H9 (cell line): ENCODE measurements at regions not wholly inside any gene's neighbourhood (a gene's known extent, or its start where the extent isn't known, plus 50 kb on each side); places are given as distances from the start of the nearest gene placed in this dataset.
A peak's percentile ranks its signal among the peaks of the same experiment; 100 is the strongest.

Experiments used
- DNase-seq: peaks from one replicate; pipeline ENCODE4 v3.0.0-alpha.2; 2017
- H2AFZ ChIP-seq: one replicate; pipeline ENCODE4 v1.6.1; 2013; ENCODE audit warnings: mild to moderate bottlenecking, low read length, control low read depth, moderate library complexity
- H2AK5ac ChIP-seq: 2 replicates; pipeline ENCODE4 v1.6.1; 2013; ENCODE audit warnings: low read length, control low read depth, mixed read lengths; ENCODE audit not compliant: insufficient read length
- H2BK120ac ChIP-seq: one replicate; pipeline ENCODE4 v1.6.1; 2013; ENCODE audit warnings: low read depth, mild to moderate bottlenecking, low read length, control low read depth, inconsistent platforms; ENCODE audit not compliant: poor library complexity, severe bottlenecking
- H2BK12ac ChIP-seq: 2 replicates; pipeline ENCODE4 v1.6.1; 2013; ENCODE audit warnings: low read length, control low read depth, mixed read lengths, low read depth; ENCODE audit not compliant: insufficient read length
- H2BK15ac ChIP-seq: 2 replicates; pipeline ENCODE4 v1.6.1; 2013; ENCODE audit warnings: low read depth, low read length, control low read depth
- H2BK20ac ChIP-seq: one replicate; pipeline ENCODE4 v1.6.1; 2013; ENCODE audit warnings: low read depth, mild to moderate bottlenecking, low read length, control low read depth, inconsistent platforms; ENCODE audit not compliant: poor library complexity, severe bottlenecking
- H2BK5ac ChIP-seq: 2 replicates; pipeline ENCODE4 v1.6.1; 2013; ENCODE audit warnings: low read length, control low read depth, mixed read lengths; ENCODE audit not compliant: insufficient read length
- H3K14ac ChIP-seq: 2 replicates; pipeline ENCODE4 v1.6.1; 2013; ENCODE audit warnings: low read length, control low read depth; ENCODE audit not compliant: insufficient read depth
- H3K18ac ChIP-seq: 2 replicates; pipeline ENCODE4 v1.6.1; 2013; ENCODE audit warnings: low read depth, mild to moderate bottlenecking, mixed read lengths, low read length, control low read depth; ENCODE audit not compliant: insufficient read length
- H3K23ac ChIP-seq: 2 replicates; pipeline ENCODE4 v1.6.1; 2013; ENCODE audit warnings: low read length, control low read depth, mixed read lengths, low read depth; ENCODE audit not compliant: insufficient read length
- H3K23me2 ChIP-seq: 2 replicates; pipeline ENCODE4 v1.6.1; 2013; ENCODE audit warnings: low read depth, mild to moderate bottlenecking, mixed read lengths, low read length, control low read depth; ENCODE audit not compliant: insufficient read length, poor library complexity, severe bottlenecking
- H3K27ac ChIP-seq: 2 replicates; pipeline ENCODE4 v1.5.1; 2013; ENCODE audit warnings: low read length, control low read depth, mixed read lengths, low read depth; ENCODE audit not compliant: insufficient read length
- H3K27me3 ChIP-seq: 2 replicates; pipeline ENCODE4 v1.6.1; 2013; ENCODE audit warnings: low read length, control low read depth, inconsistent platforms; ENCODE audit not compliant: insufficient read depth
- H3K4ac ChIP-seq: 2 replicates; pipeline ENCODE4 v1.6.1; 2013; ENCODE audit warnings: low read depth, mild to moderate bottlenecking, control low read depth, inconsistent platforms, low read length, moderate library complexity
- H3K4me1 ChIP-seq: 2 replicates; pipeline ENCODE4 v1.6.1; 2013; ENCODE audit warnings: low read length, control low read depth, inconsistent platforms; ENCODE audit not compliant: insufficient read depth
- H3K4me2 ChIP-seq: 2 replicates; pipeline ENCODE4 v1.6.1; 2013; ENCODE audit warnings: low read length, control low read depth, mixed read lengths; ENCODE audit not compliant: insufficient read length, insufficient read depth
- H3K56ac ChIP-seq: 2 replicates; pipeline ENCODE4 v1.6.1; 2013; ENCODE audit warnings: low read depth, mild to moderate bottlenecking, mixed read lengths, low read length, control low read depth; ENCODE audit not compliant: insufficient read length
- H3K79me1 ChIP-seq: 2 replicates; pipeline ENCODE4 v1.6.1; 2013; ENCODE audit warnings: low read depth, mild to moderate bottlenecking, moderate library complexity, low read length, control low read depth, inconsistent platforms; ENCODE audit not compliant: insufficient read depth, poor library complexity, severe bottlenecking
- H3K79me2 ChIP-seq: 2 replicates; pipeline ENCODE4 v1.6.1; 2013; ENCODE audit warnings: low read length, control low read depth, inconsistent platforms; ENCODE audit not compliant: insufficient read depth
- H3K9ac ChIP-seq: 2 replicates; pipeline ENCODE4 v1.6.1; 2013; ENCODE audit warnings: low read length, control low read depth, mixed read lengths; ENCODE audit not compliant: insufficient read length; ENCODE audit errors: extremely low read depth
- H3K9me3 ChIP-seq: one replicate; pipeline ENCODE4 v1.6.1; 2013; ENCODE audit warnings: low read depth, low read length, inconsistent platforms; ENCODE audit not compliant: control insufficient read depth
- H3T11ph ChIP-seq: one replicate; pipeline ENCODE4 v1.6.1; 2013; ENCODE audit warnings: mild to moderate bottlenecking, low read length, control low read depth, inconsistent platforms
- H4K20me1 ChIP-seq: one replicate; pipeline ENCODE4 v1.6.1; 2013; ENCODE audit not compliant: control insufficient read depth, insufficient read length, insufficient read depth
- H4K5ac ChIP-seq: 2 replicates; pipeline ENCODE4 v1.6.1; 2013; ENCODE audit warnings: low read depth, mild to moderate bottlenecking, mixed read lengths, low read length, control low read depth; ENCODE audit not compliant: insufficient read length
- H4K8ac ChIP-seq: replicated peaks from 2 replicates; pipeline ENCODE4 v1.6.1; 2013; ENCODE audit warnings: low read length, control low read depth, mixed read lengths, low read depth; ENCODE audit not compliant: insufficient read length
- H4K91ac ChIP-seq: 2 replicates; pipeline ENCODE4 v1.6.1; 2013; ENCODE audit warnings: low read depth, mild to moderate bottlenecking, moderate library complexity, mixed read lengths, low read length, control low read depth; ENCODE audit not compliant: insufficient read length
- H3K27ac Mint-ChIP-seq, 3 experiments: 2 replicates in 2 of 3; 3 replicates in 1 of 3; pipeline ENCODE4 v1.8.0; 2020 to 2021; ENCODE audit warnings: mixed read lengths in 3 of 3, mild to moderate bottlenecking in 1 of 3, moderate library complexity in 1 of 3
- H3K27me3 Mint-ChIP-seq: 2 replicates; pipeline ENCODE4 v1.8.0; 2021; ENCODE audit warnings: low read depth, mild to moderate bottlenecking, moderate library complexity, mixed read lengths
- H3K36me3 Mint-ChIP-seq, 3 experiments: 2 replicates in 2 of 3; 3 replicates in 1 of 3; pipeline ENCODE4 v1.8.0; 2020 to 2021; ENCODE audit warnings: low read depth in 3 of 3, mixed read lengths in 3 of 3; ENCODE audit not compliant: insufficient read depth in 1 of 3
- H3K4me1 Mint-ChIP-seq, 2 experiments: 2 replicates each; pipeline ENCODE4 v1.8.0; 2020; ENCODE audit warnings: mixed read lengths in 2 of 2
- H3K4me3 Mint-ChIP-seq, 2 experiments: 2 replicates in 1 of 2; 3 replicates in 1 of 2; pipeline ENCODE4 v1.8.0; 2020 to 2021; ENCODE audit warnings: mild to moderate bottlenecking in 2 of 2, mixed read lengths in 2 of 2, moderate library complexity in 1 of 2
- H3K9me3 Mint-ChIP-seq, 2 experiments: 2 replicates in 1 of 2; 3 replicates in 1 of 2; pipeline ENCODE4 v1.8.0; 2020; ENCODE audit warnings: mild to moderate bottlenecking in 2 of 2, mixed read lengths in 2 of 2, moderate library complexity in 1 of 2
- WGBS: extraction: QIAGEN DNeasy Blood & Tissue Kit; methylation state at CpG from one replicate; pipeline ENCODE4 v1.1.7; 2013; ENCODE audit warnings: missing lambda C conversion rate, low lambda C conversion rate, mixed read lengths; ENCODE audit not compliant: insufficient read length; ENCODE audit errors: extremely low coverage; 5-methylcytosine and 5-hydroxymethylcytosine counted together
- TF ChIP-seq, protein P1 (sequence below): fragments of 200-600 bp; sonication (generic); conservative IDR thresholded peaks from 3 replicates; pipeline ENCODE4 v1.8.0; 2021; ENCODE audit warnings: antibody characterized with exemption, mild to moderate bottlenecking

DNA sequence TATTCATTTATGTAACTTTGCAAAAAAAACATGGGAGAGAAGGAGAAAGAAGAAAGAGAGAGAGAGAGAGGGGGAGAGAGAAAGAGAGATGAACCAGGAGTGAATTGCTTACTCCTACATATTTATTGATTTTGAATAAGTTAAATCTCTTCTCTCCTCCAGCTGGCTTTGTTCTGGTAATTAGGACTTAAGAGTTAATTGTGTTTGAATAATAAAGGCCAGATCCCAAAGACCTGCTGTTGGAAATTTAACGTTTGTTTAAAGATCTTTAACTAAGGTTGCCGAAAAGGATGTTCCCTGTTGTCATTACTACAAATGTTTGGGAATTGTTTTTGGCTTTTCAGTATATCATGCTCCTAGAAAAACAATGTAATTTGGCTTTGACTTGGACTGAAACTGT, 473.0 kb downstream of the TUSC1 start:
- Mint-ChIP-seq H3K36me3 (peaks cover 10 to 37% (median 23%) of the 10 kb centered on the region in 3 experiments), H3K4me1 (peaks cover 25% of the 10 kb centered on the region in 2 experiments), H3K9me3 (peaks cover 6 to 9% of the 10 kb centered on the region in 2 experiments; a peak in 4 of 5 replicates), H3K4me3 (peak overlapping the region in 1 of 2 experiments; percentile 53; a peak in 2 of 5 replicates), H3K27me3 (no peaks in the 10 kb centered on the region), H3K27ac (peak overlapping the region; percentile 63 to 95 (median 86); a peak in 5 of 7 replicates)
- H4K20me1 ChIP-seq: no peaks in the 10 kb centered on the region
- no peak overlapping the region for H3T11ph ChIP-seq
- H2AFZ ChIP-seq: no peak overlapping the region
- no peak overlapping the region for H3K27ac ChIP-seq
- no peak overlapping the region for H2BK20ac ChIP-seq
- DNase-seq: no peak
- no peaks in the 10 kb centered on the region for H3K9me3 ChIP-seq
- no peak overlapping the region for H3K9ac ChIP-seq
- no peaks in the 10 kb centered on the region for H3K4me1 ChIP-seq
- H2AK5ac ChIP-seq: no peak overlapping the region
- H2BK12ac ChIP-seq: no peak overlapping the region
- no peak overlapping the region for H3K23ac ChIP-seq
- H3K23me2 ChIP-seq: peaks cover 2% of the 10 kb centered on the region
- H3K4ac ChIP-seq: no peak overlapping the region
- H3K79me2 ChIP-seq: no peaks in the 10 kb centered on the region
- H3K18ac ChIP-seq: no peak overlapping the region
- H3K14ac ChIP-seq: no peak overlapping the region
- no peak overlapping the region for H3K4me2 ChIP-seq
- H2BK5ac ChIP-seq: no peak overlapping the region
- H2BK15ac ChIP-seq: no peak overlapping the region
- H4K91ac ChIP-seq: no peak overlapping the region
- no peak overlapping the region for H4K8ac ChIP-seq
- TF ChIP-seq, protein P1, sequence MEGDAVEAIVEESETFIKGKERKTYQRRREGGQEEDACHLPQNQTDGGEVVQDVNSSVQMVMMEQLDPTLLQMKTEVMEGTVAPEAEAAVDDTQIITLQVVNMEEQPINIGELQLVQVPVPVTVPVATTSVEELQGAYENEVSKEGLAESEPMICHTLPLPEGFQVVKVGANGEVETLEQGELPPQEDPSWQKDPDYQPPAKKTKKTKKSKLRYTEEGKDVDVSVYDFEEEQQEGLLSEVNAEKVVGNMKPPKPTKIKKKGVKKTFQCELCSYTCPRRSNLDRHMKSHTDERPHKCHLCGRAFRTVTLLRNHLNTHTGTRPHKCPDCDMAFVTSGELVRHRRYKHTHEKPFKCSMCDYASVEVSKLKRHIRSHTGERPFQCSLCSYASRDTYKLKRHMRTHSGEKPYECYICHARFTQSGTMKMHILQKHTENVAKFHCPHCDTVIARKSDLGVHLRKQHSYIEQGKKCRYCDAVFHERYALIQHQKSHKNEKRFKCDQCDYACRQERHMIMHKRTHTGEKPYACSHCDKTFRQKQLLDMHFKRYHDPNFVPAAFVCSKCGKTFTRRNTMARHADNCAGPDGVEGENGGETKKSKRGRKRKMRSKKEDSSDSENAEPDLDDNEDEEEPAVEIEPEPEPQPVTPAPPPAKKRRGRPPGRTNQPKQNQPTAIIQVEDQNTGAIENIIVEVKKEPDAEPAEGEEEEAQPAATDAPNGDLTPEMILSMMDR: no peak
- H3K79me1 ChIP-seq: no peaks in the 10 kb centered on the region
- WGBS: no CpG with 5 or more reads among the region's 2 CpGs
- H2BK120ac ChIP-seq: no peak overlapping the region
- H3K27me3 ChIP-seq: no peaks in the 10 kb centered on the region
- H3K56ac ChIP-seq: no peak overlapping the region
- no peak overlapping the region for H4K5ac ChIP-seq
